CD4-positive, alpha-beta T cell (primary cell): ENCODE measurements at regions not wholly inside any gene's neighbourhood (a gene's known extent, or its start where the extent isn't known, plus 50 kb on each side); places are given as distances from the start of the nearest gene placed in this dataset.

Experiments used
- ATAC-seq: fragments of 200-7000 bp; cut with Tn5 transposase; one replicate; pipeline ENCODE4 v1.10.0; 2022; ENCODE audit warnings: mild to moderate bottlenecking; ENCODE audit not compliant: poor library complexity
- CTCF ChIA-PET: fragments of 350-600 bp; sonication (Branson Sonifier 250); formaldehyde crosslinking; loops from one replicate; lab custom pipeline; 2021; ENCODE audit warnings: antibody characterized with exemption, inconsistent platforms; lab: Charles Lee
- POLR2A ChIA-PET: fragments of 350-600 bp; sonication (Branson Sonifier 250); formaldehyde crosslinking; loops from one replicate; lab custom pipeline; 2021; ENCODE audit warnings: antibody characterized with exemption, inconsistent platforms; lab: Charles Lee
- DNase-seq, 14 experiments: peaks; one replicate each; pipeline ENCODE4 v3.0.0-alpha.2; 2013 to 2020; ENCODE audit warnings: mixed read lengths in 2 of 14
- H3K27ac ChIP-seq, 2 donors: one replicate each; pipeline versions ENCODE4 v1.5.1 to v1.7.0; 2013; ENCODE audit warnings: low read length in 2 of 2, low read depth in 1 of 2, mild to moderate bottlenecking in 1 of 2
- H3K27me3 ChIP-seq, 2 experiments: 1 replicate in 1 of 2; 2 replicates in 1 of 2; pipeline versions ENCODE4 v1.6.1 to v1.7.0; 2013; ENCODE audit warnings: low read length in 2 of 2, control low read depth in 1 of 2, mild to moderate bottlenecking in 1 of 2, moderate library complexity in 1 of 2; ENCODE audit not compliant: insufficient read depth in 2 of 2, control insufficient read depth in 1 of 2
- H3K36me3 ChIP-seq: one replicate; pipeline ENCODE4 v1.6.1; 2013; ENCODE audit warnings: low read length, control low read depth; ENCODE audit not compliant: insufficient read depth
- H3K4me1 ChIP-seq: one replicate; pipeline ENCODE4 v1.6.1; 2013; ENCODE audit warnings: low read length, control low read depth; ENCODE audit not compliant: insufficient read depth
- H3K4me3 ChIP-seq: one replicate; pipeline ENCODE4 v1.5.1; 2013; ENCODE audit warnings: mild to moderate bottlenecking, low read length, moderate library complexity
- H3K9me3 ChIP-seq, 2 experiments: 1 replicate in 1 of 2; 2 replicates in 1 of 2; pipeline versions ENCODE4 v1.6.1 to v1.7.0; 2013; ENCODE audit warnings: low read length in 2 of 2, mild to moderate bottlenecking in 2 of 2, control low read depth in 1 of 2, moderate library complexity in 1 of 2; ENCODE audit not compliant: control insufficient read depth in 1 of 2, insufficient read depth in 1 of 2
- H3K27ac Mint-ChIP-seq: one replicate; pipeline ENCODE4 v1.8.0; 2020; ENCODE audit warnings: mixed read lengths
- H3K27me3 Mint-ChIP-seq: one replicate; pipeline ENCODE4 v1.8.0; 2021; ENCODE audit warnings: mixed read lengths
- H3K36me3 Mint-ChIP-seq: one replicate; pipeline ENCODE4 v1.8.0; 2021; ENCODE audit warnings: low read depth, mixed read lengths
- H3K4me1 Mint-ChIP-seq: one replicate; pipeline ENCODE4 v1.8.0; 2021; ENCODE audit warnings: low read depth, mixed read lengths
- H3K4me3 Mint-ChIP-seq: one replicate; pipeline ENCODE4 v1.8.0; 2020; ENCODE audit warnings: mild to moderate bottlenecking, mixed read lengths
- H3K9me3 Mint-ChIP-seq: one replicate; pipeline ENCODE4 v1.8.0; 2020; ENCODE audit warnings: mixed read lengths
- intact Hi-C, 2 experiments: fragments of 100-400 bp; cut with DNase I in 1 of 2; cut with micrococcal nuclease in 1 of 2; formaldehyde crosslinking; loops; one replicate each; pipeline versions ENCODE4 v1.15.1 to v1.9.0; 2023 to 2025; cut with DNase I, micrococcal nuclease
- TF ChIP-seq, protein P1 (sequence below): fragments of 200-600 bp; IDR thresholded peaks from one replicate; pipeline ENCODE4 v1.8.0; 2022; ENCODE audit warnings: antibody characterized with exemption, mild to moderate bottlenecking

DNA sequence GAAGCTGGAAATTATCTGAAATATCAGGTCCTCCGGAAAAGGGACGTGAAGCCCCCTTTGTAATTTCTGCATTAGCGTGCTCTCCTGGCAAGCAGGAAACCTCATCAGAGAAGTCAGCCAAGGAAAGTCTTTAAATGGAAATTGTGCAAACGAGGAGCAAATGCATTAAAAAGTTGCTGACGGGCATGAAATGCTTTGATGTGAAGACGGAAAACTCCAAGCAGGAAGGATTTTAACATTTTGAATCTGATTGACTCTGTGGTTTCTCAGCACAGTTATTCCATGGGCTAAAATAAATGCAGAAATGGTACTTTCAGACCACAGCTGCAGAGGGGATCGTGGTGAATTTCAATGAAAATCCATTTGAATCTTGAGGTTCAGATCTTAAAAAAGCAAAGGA is 167.8 kb downstream of the AHR start:
- Histone ChIP-seq H3K27ac (no peak overlapping the region), H3K36me3 (no peaks in the 10 kb centered on the region), H3K4me3 (no peak overlapping the region), H3K9me3 (no peaks in the 10 kb centered on the region), H3K4me1 (peaks cover 5% of the 10 kb centered on the region), H3K27me3 (no peaks in the 10 kb centered on the region)
- Mint-ChIP-seq H3K4me1 (peaks cover 19% of the 10 kb centered on the region), H3K27ac (no peak overlapping the region), H3K4me3 (no peak overlapping the region), H3K36me3 (no peaks in the 10 kb centered on the region), H3K9me3 (no peaks in the 10 kb centered on the region), H3K27me3 (no peaks in the 10 kb centered on the region)
- ChIA-PET POLR2A (interaction anchor here (0.6 kb wide), 1 partner anchor 41 kb away, joined by 3 read pairs; no protein-coding TSS in a partner anchor), CTCF (no interaction called here)
- intact Hi-C loops, result no loop called here
- TF ChIP-seq, protein P1, sequence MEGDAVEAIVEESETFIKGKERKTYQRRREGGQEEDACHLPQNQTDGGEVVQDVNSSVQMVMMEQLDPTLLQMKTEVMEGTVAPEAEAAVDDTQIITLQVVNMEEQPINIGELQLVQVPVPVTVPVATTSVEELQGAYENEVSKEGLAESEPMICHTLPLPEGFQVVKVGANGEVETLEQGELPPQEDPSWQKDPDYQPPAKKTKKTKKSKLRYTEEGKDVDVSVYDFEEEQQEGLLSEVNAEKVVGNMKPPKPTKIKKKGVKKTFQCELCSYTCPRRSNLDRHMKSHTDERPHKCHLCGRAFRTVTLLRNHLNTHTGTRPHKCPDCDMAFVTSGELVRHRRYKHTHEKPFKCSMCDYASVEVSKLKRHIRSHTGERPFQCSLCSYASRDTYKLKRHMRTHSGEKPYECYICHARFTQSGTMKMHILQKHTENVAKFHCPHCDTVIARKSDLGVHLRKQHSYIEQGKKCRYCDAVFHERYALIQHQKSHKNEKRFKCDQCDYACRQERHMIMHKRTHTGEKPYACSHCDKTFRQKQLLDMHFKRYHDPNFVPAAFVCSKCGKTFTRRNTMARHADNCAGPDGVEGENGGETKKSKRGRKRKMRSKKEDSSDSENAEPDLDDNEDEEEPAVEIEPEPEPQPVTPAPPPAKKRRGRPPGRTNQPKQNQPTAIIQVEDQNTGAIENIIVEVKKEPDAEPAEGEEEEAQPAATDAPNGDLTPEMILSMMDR, result no peak
- ATAC-seq (no peak), DNase-seq (no peak)

DNA sequence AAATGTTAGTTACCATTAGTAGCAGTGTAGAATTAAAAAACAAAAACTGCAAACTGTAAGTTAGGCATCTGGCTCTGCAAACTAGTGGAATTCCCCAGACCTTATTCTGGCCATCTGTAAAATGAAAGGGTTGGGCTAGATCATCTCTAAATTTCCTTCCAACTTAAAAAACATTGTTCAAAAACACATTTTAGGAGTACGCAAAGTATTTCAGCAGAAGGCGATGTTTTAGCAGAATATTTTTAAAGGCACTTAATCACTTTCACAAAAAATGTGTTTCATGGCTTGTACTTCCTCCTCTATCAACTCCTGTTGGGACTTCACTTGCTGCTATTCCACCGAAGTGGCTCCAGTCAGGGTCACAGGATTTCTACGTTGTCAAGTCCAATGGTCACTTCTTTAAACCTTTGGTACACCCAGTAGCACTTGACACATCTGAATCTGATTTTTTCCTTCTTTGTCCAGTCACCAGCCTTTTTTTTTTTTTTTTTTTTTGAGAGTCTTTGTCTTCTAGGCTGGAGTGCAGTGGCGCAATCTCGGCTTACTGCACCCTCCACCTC is 169.0 kb downstream of the AHR start:
- Histone ChIP-seq H3K27ac (no peak overlapping the region), H3K4me3 (no peak overlapping the region), H3K4me1 (peaks cover 5% of the 10 kb centered on the region), H3K9me3 (no peaks in the 10 kb centered on the region), H3K36me3 (no peaks in the 10 kb centered on the region), H3K27me3 (no peaks in the 10 kb centered on the region)
- POLR2A ChIA-PET, result no interaction called here
- CTCF ChIA-PET, result no interaction called here
- no peak overlapping the region for H3K4me3 Mint-ChIP-seq
- no peaks in the 10 kb centered on the region for H3K36me3 Mint-ChIP-seq
- no peaks in the 10 kb centered on the region for H3K9me3 Mint-ChIP-seq
- peaks cover 19% of the 10 kb centered on the region for H3K4me1 Mint-ChIP-seq
- DNase-seq, result no peak
- no peaks in the 10 kb centered on the region for H3K27me3 Mint-ChIP-seq
- no peak overlapping the region for H3K27ac Mint-ChIP-seq
- intact Hi-C loops, result no loop called here
- no peak for ATAC-seq
- TF ChIP-seq, protein P1, result no peak

DNA sequence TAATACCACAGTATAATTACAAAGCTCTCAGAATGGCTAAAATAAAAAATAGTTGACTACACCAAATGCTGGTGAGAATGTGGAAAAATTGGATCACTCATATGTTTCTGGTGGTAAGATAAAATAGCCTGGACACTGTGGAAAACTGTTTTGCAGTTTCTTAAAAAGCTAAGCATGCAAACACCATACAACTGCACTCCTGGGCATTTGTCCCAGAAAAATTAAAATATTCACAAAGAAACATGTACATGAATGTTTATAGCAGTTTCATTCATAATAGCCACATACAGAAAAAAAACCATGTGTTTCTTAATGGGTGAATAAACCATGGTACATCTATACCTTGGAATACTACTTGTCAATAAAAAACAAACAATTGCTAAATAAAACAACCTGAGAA is 172.9 kb downstream of the AHR start:
- ChIA-PET POLR2A (no interaction called here), CTCF (no interaction called here)
- Mint-ChIP-seq H3K27me3 (no peaks in the 10 kb centered on the region), H3K4me3 (no peak overlapping the region), H3K27ac (no peak overlapping the region), H3K9me3 (no peaks in the 10 kb centered on the region), H3K4me1 (peaks cover 3% of the 10 kb centered on the region), H3K36me3 (no peaks in the 10 kb centered on the region)
- intact Hi-C loops, result no loop called here
- no peak for DNase-seq
- Histone ChIP-seq H3K36me3 (no peaks in the 10 kb centered on the region), H3K4me1 (no peaks in the 10 kb centered on the region), H3K4me3 (no peak overlapping the region), H3K27ac (no peak overlapping the region), H3K9me3 (no peaks in the 10 kb centered on the region), H3K27me3 (no peaks in the 10 kb centered on the region)
- ATAC-seq, result no peak
- TF ChIP-seq, protein P1, result no peak
